Glomerular endothelial cell (primary cell): ENCODE measurements at regions not wholly inside any gene's neighbourhood (a gene's known extent, or its start where the extent isn't known, plus 50 kb on each side); places are given as distances from the start of the nearest gene placed in this dataset.

ENCODE experiments used
- DNase-seq: peaks from one replicate; pipeline ENCODE4 v3.0.0-alpha.2; 2011; ENCODE audit warnings: low read depth, low spot score; ENCODE audit errors: extremely low read depth

DNA sequence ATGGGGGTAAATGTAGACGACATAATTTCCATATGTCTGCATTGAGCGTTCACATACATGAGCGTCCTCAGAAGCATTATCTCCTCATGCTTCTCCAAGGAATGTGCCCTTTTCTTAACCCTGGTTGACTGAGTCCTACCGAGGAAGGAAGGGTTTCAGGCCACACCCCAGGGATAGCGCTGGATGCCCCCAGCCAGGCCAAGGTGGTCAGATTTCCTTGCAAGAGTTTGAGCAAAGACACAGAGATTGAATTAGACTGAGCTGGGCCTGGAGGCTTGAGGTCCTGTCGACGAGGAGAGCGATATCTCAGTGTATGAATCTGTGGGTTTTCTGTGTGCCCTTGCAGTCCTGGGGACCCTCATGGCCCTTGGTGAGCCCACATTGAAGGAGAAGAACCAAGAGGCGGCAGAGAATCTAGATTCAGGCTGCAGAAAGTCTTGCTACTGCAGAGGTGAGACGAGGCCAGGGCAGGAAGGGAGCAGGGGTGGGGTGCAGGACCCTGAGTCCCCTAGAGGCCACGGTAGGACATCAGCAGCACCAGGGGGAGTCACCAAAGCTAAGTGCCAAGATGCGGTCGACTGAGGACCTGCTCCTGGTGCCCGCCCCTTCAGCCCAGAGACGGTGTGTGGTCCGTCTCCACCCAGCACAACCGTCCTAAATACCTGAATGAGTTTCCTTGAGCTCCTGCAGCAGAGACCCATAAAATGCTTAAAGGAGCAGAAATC is 94.7 kb upstream of the DIO3 start:
- DNase-seq = no peak

DNA sequence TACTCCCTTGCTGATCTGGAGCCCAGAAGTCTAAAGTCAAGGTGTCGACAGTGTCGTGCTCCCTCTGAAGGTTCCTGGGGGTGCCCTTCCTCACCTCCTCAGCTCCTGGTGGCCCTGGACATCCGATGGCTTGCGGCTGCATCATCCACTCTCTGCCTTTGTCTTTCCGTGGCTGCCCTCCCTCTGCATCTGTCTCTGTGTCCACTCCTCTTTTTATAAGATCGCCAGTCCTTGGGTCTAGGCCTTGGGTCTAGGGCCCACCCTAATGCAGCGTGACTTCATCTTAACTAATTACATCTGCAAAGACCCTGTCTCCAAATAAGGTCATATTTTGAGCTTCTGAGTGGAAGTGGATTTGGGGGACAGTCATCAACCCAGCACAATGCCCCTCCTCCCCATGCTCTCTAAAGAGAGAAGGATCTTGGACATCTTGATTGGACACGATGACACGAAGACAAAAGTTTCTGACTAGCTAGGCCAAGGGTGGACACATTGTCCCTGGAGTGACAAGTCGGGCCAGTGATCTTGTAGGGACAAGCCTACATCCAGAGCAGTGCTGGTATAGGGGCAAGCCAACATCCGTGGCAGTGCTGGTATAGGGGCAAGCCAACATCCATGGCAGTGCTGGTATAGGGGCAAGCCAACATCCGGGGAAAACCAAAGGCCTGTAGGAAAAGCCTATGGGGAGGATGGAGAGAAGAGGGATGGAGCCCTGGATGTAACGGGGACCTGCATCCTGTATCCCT is 93.9 kb upstream of the DIO3 start:
- DNase-seq = no peak

DNA sequence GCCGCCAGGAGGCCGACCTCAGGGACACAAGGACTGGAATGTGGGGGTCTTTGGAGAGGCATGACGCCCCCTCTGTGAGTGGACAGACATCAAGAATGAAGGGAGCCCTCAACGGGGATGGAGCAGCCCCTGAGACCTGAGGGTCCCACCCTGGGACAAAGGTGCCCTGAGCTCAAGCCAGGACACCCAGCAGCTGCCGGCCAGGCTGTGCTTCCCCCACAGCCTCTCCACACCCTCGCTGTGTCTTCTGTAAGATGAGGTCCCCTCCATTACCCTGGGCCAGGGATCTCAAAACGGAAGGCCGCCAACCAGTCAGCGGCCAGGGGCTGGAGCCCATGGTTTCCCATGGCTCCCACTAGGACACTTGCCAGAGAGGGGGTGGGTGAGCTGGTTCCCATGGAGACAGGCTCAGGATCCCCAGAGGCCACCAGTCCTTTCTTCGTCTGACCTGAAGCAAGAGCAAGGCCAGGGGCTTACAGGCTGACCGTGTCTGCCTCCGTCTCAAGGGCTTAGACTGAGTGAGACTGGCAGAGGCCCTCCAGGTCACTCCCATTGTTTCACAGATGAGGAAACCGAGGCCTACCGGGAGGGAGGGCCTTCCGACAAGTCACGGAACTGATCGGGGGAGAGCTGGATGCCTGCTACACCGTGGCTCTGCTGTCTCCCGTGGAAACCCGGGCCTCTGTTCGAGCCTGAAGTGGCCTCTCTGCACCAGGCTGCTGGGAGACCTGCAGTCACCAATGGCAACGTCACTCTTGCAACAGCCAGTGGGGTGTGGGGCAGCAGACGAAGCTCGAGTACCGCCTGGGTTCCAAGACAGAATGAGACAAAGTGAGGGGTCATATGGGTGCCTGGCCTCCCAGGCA is 91.7 kb upstream of the DIO3 start:
- DNase-seq = no peak

DNA sequence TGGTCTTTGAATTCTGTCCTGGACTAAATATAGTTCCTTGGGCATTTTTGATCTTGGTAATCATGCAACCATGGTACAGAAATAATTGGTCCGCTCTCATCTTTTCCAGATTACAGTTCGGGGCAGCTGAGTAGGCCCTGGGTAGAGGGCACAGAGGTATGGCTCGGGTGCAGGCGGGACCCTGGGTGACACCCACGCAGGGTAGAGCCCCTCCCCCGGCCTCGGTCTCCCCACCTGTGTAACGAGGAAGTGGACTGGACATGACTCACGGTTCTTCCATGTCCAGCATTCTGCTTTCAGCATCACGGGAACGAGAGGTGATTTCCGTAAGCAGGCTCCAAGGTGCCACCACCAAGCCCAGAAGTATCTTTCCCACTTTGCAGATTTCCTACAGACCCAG is 91.0 kb upstream of the DIO3 start:
- DNase-seq = no peak

DNA sequence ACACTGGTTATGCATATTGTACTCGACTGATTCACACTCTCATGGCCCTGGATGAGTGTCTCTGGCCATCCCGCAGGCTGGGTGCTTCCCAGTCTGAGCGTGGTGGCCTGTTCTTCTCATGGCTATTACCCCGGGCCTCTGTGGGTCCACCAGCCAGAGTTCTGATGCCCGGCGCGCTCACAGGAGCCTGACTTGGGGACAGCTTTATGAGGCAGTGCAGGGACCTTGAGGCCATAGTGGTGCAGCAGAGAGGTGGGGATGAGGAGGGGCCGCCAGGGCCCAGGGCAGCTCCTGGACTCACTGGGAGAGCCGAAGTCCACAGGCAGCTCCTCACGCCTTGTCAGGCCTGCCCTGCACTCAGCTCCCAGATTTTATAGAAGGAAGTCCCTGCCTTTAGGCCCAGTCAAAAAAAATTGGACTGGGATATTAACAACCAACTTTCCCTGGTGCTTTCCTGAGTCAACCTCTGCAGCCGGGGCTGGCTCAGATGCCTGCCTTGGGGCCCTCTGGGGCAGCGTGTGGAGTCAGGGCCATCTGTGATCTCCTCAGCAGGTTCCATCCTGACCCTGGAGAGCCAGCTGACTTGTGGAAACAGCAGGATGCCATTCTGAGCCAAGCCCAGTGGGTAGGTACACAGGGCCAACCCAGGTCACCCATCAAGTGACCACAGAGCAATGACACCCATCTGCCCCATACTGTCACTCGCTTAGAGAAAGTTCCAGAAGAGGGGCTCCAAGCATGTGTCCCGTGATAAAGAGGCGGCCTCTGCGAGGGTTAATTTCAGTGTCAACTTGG is 89.4 kb upstream of the DIO3 start:
- no peak for DNase-seq

DNA sequence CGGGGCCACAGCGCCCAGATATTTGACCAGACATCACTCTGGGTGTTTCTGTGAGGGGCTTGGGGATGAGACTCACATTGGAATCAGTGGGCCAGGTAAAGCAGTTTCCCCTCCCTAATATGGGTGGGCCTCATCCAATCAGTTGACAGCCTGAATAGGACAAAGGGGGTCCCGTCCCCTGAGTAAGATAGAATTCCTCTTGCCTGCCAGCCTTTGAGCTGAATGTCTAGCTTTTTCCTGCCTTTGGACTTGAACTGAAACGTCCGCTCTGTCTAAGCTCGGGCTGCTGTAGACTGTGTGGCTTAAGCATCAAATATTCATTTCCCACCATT is 88.8 kb upstream of the DIO3 start:
- DNase-seq = no peak

DNA sequence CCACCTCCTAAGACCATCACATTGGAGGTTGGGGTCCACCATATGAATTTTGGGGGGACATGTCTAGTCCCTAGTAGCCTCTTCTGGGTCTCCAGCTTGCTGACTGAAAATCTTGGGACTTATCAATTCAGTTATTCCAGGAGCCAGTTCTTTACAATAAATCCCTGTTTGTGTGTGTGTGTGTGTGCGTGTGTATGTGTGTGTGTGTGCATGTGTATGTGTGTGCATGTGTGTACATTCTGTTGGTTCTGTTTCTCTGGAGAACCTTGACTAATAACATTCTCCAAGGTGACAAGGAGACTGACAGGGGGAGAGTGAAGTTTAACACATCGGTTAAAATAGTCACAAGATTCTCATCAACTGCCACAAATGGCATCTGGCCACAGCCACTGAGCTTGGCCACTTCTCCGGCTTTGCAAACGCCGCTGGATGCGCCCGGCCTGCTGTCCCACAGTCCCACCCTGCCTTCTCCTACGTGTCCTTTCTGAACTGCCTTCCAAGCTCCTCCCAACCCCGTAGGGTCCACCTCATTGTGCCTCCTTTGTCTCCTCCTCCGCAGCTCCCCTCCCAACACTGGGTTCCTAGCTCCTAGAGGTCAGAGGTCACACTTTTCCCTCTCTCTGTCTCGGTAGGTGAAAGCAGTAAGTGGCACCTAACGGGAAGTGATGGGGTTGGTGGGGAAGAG is 88.1 kb upstream of the DIO3 start:
- DNase-seq = no peak

DNA sequence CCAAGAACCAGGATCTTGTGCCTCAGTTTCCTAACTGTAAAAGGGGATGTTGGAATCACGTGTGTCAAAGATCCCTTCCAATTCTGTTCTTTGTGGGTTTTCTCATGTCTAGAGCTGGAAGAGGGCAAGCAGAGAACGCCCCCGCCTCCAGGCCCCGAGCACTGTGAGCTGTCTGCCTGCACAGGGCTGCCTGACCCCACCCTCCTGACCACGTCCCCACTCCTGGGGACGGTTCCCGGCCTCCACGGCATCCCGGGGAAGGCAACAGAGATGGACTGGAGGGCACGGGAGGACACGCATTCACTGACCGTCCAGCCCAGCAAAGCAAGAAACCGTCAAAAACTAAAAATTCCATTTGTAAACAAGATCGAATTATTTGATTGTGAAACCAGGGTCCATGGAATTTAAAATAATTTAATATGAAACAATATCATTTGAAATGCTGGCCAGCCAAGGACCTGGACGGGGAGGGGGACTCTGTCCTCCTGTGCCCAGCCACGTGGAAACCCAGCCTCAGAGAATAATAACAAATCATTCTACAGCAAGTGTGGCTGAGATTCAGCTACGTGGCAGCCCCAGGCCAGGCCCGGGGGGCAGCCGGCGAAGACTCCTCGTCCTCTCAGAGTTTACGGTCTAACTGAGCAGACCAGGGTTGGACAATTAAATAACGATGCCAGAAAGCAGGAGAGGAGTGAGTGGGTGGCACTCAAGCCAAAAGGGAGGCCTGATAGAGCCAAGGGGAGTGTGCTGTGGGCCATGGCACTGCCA is 87.3 kb upstream of the DIO3 start:
- DNase-seq = no peak

DNA sequence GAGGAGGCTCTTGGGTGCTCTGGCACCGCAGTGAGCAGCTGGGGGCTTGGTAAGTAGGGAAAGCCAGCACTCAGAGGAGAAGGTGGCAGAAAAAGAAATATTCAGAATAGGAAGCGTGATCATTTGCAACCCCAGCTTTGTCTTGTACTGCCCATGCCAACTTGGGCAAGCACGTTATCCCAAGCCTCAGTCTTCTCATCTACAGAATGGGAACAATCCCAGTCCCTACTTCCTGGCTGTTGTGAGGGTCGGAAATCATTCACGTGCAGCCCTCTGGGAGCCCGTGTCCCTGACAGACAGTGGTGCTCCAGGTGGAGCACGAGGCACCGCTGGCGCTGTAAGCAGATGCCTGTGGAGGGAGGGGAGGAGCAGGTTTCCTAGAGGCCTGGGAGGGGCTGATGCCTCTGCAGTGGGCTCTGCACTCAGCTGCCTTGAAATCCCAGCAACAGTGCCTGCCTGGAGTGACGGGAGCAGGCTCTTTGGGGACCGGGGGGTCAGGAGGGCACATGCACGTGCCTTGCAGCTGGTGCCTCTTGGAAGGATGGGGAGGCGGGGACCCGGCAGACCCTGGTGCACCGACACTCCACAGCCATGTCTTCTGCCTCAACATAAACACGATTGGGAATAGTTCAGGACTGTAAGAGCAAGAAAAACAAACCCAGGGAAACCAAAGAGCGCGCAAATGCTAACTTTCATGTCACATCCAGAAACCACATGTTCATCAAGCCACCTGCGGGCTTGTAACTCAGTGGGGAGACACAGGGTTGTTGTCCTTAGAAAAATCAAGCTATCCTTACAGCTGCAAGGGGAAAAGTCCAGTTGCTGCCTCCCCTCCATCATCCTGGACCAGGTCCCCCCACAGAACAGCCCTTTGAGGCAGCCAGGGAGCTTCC is 86.5 kb upstream of the DIO3 start:
- no peak for DNase-seq

DNA sequence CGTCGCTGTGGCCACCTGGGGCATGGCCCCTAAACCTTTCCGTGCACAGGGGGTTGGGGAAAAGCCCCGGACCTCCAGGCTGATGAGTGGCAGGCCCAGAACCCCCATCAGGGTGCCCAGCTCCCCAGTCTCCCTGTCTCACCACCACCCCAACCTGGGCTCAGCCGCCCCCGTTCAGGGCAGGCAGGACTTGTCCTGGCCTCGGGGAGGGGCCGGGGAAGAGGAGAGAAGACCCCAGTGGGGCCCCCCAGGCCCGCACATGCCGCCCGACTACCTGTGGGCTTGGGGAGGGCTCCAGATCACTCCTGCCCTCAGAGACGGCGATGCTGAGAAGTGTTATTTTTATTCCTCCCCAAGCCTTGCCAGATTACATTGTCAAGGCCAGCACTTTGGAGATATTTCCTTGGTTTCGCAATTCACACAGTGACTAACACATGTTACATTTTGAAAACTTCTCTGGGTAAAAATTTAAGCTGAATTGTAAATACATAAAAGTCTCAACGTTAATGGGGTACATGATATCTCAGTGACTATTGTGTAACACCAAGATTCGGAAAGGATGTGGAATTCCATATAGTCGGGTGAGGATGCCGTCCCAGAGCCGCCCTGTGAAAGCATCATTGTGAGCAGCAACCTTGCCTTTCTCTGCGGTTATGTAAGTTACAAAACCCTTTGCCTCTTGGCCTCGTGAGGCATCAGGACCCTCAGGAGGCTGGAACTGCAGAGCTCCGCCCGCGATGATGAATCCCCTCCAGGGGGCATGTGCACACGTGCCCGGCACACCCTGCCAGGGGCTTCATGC is 85.6 kb upstream of the DIO3 start:
- DNase-seq = no peak

DNA sequence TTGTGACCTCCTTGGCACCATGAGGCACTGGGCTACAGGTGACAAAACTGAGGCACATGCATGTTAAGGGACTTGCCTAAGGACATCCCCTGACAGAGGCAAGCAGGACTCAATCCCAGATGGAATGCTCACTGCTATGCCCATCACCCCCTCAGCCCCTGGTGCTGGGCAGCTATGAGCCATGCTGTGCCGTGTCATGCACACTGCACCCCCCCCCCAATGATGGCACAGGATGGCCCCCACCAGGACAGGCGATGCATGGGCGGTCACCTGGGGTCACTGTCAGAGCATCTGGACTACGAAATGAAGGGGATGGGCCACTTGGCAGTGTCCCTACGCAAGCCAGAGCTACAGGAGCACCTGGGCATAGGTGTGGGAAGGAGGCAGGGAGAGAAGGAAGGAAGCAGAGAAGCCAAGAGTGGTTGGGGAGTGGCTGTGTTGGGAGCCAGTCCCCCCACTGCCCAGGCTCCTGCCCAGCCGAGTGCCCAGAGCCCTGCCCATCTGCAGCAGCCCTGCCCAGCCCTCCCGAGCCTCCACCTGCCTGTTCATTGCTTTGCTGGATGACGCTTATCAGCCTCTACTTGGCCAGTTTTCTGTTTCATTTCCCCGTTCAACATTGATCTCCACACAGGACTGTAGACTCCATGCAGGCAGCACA is 84.9 kb upstream of the DIO3 start:
- no peak for DNase-seq

DNA sequence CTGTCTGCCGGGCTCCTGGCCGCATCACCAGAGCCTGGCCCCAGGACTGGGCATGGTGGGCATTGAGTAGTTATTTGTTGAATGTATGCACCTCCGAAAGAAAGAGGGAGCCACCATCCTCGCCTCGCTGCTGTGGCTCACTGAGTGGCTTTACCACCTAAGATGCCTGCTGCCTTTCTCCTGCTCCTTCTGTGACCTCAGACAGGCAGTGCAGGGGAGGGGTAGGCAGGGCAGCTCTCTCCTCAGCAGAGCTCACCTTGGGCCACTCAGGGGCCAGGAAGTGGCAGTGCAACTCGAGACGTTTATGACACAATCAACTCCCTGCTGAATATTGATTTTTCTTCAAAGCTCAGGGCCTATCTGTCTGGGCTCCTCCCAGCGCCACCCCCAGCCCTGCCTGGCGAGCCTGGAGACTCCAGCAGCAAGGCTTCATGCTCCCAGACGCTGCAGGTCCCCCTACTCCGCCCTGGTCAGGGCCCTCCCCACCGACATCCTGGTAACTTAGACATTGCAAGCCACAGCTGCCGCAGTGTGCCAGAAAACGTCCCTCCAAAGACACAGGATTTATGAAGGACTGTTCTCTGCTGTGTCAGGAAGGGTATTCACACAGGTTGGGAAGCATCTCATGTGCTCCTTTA is 84.3 kb upstream of the DIO3 start:
- DNase-seq = no peak

DNA sequence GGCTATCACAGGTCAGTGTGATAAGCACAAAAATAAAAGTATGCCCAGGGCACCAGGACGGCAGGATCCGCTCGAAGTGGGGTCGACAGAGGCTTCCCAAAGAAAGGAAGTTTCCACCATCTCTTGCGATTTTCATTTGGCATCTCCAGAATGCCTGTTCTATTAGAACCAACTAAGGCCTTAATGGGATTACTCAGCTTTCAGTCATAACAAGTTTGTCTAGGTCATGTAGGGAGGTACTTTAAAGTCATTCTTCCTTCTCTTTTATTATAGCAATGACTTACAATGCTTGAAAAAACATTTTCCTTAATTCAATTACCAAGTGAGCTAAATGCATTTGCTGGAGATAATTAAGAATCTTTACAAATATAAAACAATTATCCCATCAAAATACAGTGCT is 83.6 kb upstream of the DIO3 start:
- no peak for DNase-seq

DNA sequence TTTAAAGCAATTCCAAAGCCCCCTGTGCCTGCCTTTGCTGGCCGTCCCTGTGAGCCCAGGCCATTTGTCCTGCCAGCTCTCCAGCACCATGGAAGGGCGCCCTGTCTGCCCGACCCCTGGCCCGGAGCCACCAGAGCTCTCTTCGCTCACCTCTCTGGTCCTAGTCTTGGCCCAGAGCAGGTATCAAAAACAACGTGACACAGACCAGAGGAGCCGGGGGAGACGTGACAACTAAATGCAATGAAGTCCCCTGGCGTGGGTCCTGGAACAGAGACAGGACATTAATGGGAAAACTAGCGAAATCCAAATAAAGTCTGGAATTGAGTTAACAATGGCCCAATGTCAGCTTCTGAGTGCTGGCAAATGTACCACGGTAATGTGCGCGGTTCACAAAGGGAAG is 83.2 kb upstream of the DIO3 start:
- no peak for DNase-seq

DNA sequence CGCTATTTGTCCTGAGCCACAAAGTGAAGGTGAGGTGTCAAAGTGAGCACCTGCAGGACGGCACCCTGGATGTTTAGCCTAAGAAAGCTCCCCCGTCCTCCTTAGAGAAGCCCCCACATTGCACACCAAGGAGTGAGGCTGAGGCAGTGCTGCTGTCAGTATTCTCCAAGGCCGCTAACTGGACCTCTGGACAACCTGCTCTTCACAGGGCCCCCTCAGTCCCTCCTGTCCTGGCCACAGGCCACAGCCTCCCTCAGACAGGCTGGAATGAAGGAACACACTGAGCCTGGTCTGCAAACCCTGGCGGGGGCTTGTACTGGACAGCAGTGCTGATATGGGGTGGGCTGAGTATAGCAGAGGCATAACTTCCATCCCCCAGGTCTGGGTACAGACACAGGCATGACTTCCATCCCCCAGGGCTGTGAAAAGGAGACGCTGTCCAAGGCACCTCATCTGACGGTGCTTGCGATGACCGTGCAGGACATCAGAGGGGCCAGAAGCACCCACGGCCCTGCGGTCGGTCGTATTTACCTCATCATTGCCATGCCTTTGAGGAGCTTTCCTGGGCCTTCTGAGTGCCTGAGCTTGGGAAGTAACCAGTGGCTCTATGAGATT is 82.4 kb upstream of the DIO3 start:
- no peak for DNase-seq

DNA sequence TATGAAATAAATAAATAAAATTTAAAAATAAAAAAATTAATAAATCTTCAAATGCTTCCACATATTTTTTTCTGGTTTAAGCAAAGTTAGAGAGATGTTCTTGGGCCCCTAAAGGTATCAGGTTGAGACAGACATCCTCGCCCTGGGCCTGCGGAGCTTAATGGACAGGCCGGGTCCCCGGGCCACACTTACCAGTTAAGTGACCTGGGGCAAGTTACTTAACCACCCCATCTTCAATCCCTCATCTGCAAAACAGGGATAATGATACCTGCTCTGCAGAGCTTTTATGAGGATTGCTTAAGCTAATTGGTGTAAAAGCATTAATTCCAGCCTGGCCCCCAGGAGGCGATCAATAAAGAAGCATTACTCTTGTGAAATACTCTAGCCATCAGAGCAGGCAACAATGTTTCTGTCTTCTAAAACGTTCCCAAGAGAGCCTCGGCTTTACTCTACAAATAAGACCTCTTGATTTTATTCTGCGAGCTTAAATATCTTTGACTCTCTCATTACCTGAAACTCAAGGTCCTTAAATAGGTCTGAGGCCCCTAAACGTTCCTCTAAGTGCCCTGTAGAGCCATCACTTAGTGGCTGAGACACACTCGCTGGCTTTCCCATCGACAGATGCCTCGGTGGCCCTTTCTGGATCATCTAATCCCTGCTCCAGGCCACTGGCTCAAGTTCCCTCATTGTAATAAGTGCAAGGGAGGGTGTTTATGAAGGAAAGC is 81.1 kb upstream of the DIO3 start:
- DNase-seq = no peak
